ENCODE measurements at regions not wholly inside any gene's neighbourhood (a gene's known extent, or its start where the extent isn't known, plus 50 kb on each side); places are given as distances from the start of the nearest gene placed in this dataset.
A peak's percentile ranks its signal among the peaks of the same experiment; 100 is the strongest.

- ChIA-PET CTCF (no interaction called here), POLR2A (ENCODE audit: unreplicated experiment) (interaction anchor here (0.6 kb wide), 1 partner anchor 97 kb away, joined by 4 read pairs; no protein-coding TSS in a partner anchor)
- Histone ChIP-seq H2BK20ac (ENCODE audit: low read depth, low read length) (no peak overlapping the region), H3K9me1 (ENCODE audit: insufficient read depth, low read length) (peaks cover 2% of the 10 kb centered on the region), H2BK15ac (ENCODE audit: low read depth, low read length) (no peak overlapping the region), H3K9ac (ENCODE audit: low read depth, low read length) (no peak overlapping the region), H3K14ac (replicated peaks; ENCODE audit: low read depth, low read length) (no peak overlapping the region), H4K91ac (ENCODE audit: insufficient read depth, low read depth, low read length) (no peak overlapping the region), H3K9me3 (ENCODE audit: control insufficient read depth, insufficient read depth, low read length) (peaks cover 2% of the 10 kb centered on the region), H2AK5ac (ENCODE audit: low read depth, low read length) (no peak overlapping the region), H2AFZ (replicated peaks; ENCODE audit: low read length, poor library complexity) (no peak overlapping the region), H3K36me3 (ENCODE audit: control insufficient read depth, insufficient read depth, low read length) (no peaks in the 10 kb centered on the region), H3K23ac (ENCODE audit: low read depth, low read length) (no peak overlapping the region), H3K18ac (ENCODE audit: low read depth, low read length) (peak overlapping the region; percentile 30; the same call in 1 of the 2 replicates), H3K4ac (ENCODE audit: low read depth, low read length) (no peak overlapping the region), H4K5ac (ENCODE audit: low read depth, low read length) (no peak overlapping the region), H3K79me1 (ENCODE audit: low read depth in 1 of 2, low read length in 2 of 2) (no peaks in the 10 kb centered on the region), H3K27ac (ENCODE audit: insufficient read depth, low read length) (no peak overlapping the region), H3K4me3 (ENCODE audit: insufficient read depth, low read depth, low read length) (no peak overlapping the region), H3K4me1 (ENCODE audit: control insufficient read depth, insufficient read depth, low read length) (peaks cover 5% of the 10 kb centered on the region), H4K8ac (ENCODE audit: low read depth in 2 of 2, low read length in 2 of 2) (no peak overlapping the region), H2AK9ac (replicated peaks; ENCODE audit: low read depth, low read length, poor library complexity) (no peak overlapping the region), H3K27me3 (ENCODE audit: control insufficient read depth, insufficient read depth, low read length) (no peaks in the 10 kb centered on the region; the same call in 1 of the 2 replicates), H2BK5ac (ENCODE audit: low read depth, low read length, poor library complexity, severe bottlenecking) (peak overlapping the region; percentile 85), H4K20me1 (ENCODE audit: insufficient read depth, low read length) (no peaks in the 10 kb centered on the region), H3K4me2 (ENCODE audit: low read depth, low read length) (no peak overlapping the region), H2BK120ac (ENCODE audit: low read depth, low read length) (no peak overlapping the region), H3K56ac (ENCODE audit: extremely low read depth, insufficient read depth, low read length) (no peak overlapping the region)
- DNase-seq (no peak), ATAC-seq (ENCODE audit: low read depth) (no peak)
- dilution Hi-C loops (cut with HindIII; ENCODE audit: low sequenced_read_pairs, unreplicated experiment), result no loop called here
- no CpG with 5 or more reads among the region's 1 CpG for WGBS, 2 experiments (ENCODE audit: extremely low coverage in 2 of 2, insufficient read length in 1 of 2)
- TF ChIP-seq FOS (IDR thresholded peaks at IDR 0.05; ENCODE audit: low read depth, low read length), result no peak
- TF ChIP-seq, protein P1, sequence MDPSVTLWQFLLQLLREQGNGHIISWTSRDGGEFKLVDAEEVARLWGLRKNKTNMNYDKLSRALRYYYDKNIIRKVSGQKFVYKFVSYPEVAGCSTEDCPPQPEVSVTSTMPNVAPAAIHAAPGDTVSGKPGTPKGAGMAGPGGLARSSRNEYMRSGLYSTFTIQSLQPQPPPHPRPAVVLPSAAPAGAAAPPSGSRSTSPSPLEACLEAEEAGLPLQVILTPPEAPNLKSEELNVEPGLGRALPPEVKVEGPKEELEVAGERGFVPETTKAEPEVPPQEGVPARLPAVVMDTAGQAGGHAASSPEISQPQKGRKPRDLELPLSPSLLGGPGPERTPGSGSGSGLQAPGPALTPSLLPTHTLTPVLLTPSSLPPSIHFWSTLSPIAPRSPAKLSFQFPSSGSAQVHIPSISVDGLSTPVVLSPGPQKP (IDR thresholded peaks at IDR 0.05; ENCODE audit: borderline replicate concordance, low read depth, low read length), result no peak
- no peak for TF ChIP-seq MAZ (IDR thresholded peaks at IDR 0.05; ENCODE audit: borderline replicate concordance, low read depth, low read length)
- TF ChIP-seq RCOR1 (IDR thresholded peaks at IDR 0.05; ENCODE audit: insufficient replicate concordance, low read length), result no peak
- TF ChIP-seq, protein P2, sequence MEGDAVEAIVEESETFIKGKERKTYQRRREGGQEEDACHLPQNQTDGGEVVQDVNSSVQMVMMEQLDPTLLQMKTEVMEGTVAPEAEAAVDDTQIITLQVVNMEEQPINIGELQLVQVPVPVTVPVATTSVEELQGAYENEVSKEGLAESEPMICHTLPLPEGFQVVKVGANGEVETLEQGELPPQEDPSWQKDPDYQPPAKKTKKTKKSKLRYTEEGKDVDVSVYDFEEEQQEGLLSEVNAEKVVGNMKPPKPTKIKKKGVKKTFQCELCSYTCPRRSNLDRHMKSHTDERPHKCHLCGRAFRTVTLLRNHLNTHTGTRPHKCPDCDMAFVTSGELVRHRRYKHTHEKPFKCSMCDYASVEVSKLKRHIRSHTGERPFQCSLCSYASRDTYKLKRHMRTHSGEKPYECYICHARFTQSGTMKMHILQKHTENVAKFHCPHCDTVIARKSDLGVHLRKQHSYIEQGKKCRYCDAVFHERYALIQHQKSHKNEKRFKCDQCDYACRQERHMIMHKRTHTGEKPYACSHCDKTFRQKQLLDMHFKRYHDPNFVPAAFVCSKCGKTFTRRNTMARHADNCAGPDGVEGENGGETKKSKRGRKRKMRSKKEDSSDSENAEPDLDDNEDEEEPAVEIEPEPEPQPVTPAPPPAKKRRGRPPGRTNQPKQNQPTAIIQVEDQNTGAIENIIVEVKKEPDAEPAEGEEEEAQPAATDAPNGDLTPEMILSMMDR (conservative IDR thresholded peaks at IDR 0.05; ENCODE audit: low read depth, low read length), result no peak
- TF ChIP-seq RFX5 (IDR thresholded peaks at IDR 0.05; ENCODE audit: low read depth, low read length), result no peak
- TF ChIP-seq CEBPB (IDR thresholded peaks at IDR 0.05; ENCODE audit: low read depth, low read length), result no peak
- in situ Hi-C loops (cut with MboI; ENCODE audit: low sequenced_read_pairs), result no loop called here
- intact Hi-C loops (cut with micrococcal nuclease), result no loop called here
- no TSS peak for BruUV-seq (replicated peaks)
Measured at GRCh38 chr11:95568281-95568680, 221.3 kb downstream of the FAM76B start.

Measured in IMR-90 (cell line).